Brain microvascular endothelial cell (primary cell): ENCODE measurements at regions not wholly inside any gene's neighbourhood (a gene's known extent, or its start where the extent isn't known, plus 50 kb on each side); places are given as distances from the start of the nearest gene placed in this dataset.
"Not testable (repeated sequence)": the region's sequence is repeated elsewhere in the genome, so short reads cannot be mapped to it uniquely, and the experiment has no call there.

Experiments used
- DNase-seq: peaks from one replicate; pipeline ENCODE4 v3.0.0-alpha.2; 2020
- H3K27ac ChIP-seq: fragments of 250-450 bp; sonication (Bioruptor Pico); 2 replicates; pipeline ENCODE4 v1.5.1; 2020; ENCODE audit warnings: mild to moderate bottlenecking, moderate library complexity
- H3K27me3 ChIP-seq: fragments of 250-450 bp; sonication (Bioruptor Pico); replicated peaks from 2 replicates; pipeline ENCODE4 v1.5.1; 2020; ENCODE audit warnings: mild to moderate bottlenecking
- H3K36me3 ChIP-seq: fragments of 250-450 bp; sonication (Bioruptor Pico); replicated peaks from 2 replicates; pipeline ENCODE4 v1.5.1; 2020; ENCODE audit warnings: mild to moderate bottlenecking
- H3K4me3 ChIP-seq: 2 replicates; pipeline ENCODE4 v1.5.1; 2011; ENCODE audit warnings: low read depth, mild to moderate bottlenecking, control low read depth, low read length, moderate library complexity
- CTCF ChIP-seq: IDR thresholded peaks from 2 replicates; pipeline ENCODE4 v1.5.1; 2011; ENCODE audit warnings: low read depth, mild to moderate bottlenecking, moderate library complexity, low read length, control low read depth, inconsistent platforms; ENCODE audit errors: missing control alignments
- in situ Hi-C: cut with HindIII; loops from 2 replicates; pipeline ENCODE4 v1.10.0; 2017; ENCODE audit warnings: low sequenced_read_pairs, low pct_ligation_motif_present

GRCh38 chr9:102225841-102226441, 487.5 kb upstream of the GRIN3A start:
- Histone ChIP-seq H3K36me3 (no peaks in the 10 kb centered on the region), H3K27ac (no peak overlapping the region), H3K4me3 (no peak overlapping the region), H3K27me3 (no peaks in the 10 kb centered on the region)
- peak; percentile 25 for DNase-seq
- no peak for TF ChIP-seq CTCF
- in situ Hi-C loops = no loop called here

- in situ Hi-C loops, DNase-seq, H3K27ac ChIP-seq, H3K4me3 ChIP-seq, H3K27me3 ChIP-seq, H3K36me3 ChIP-seq: not testable (repeated sequence)
Observed at GRCh38 chr9:102223320-102224136, 485.1 kb upstream of the GRIN3A start.

GRCh38 chr9:102209176-102209575, 470.7 kb upstream of the GRIN3A start:
- no peak overlapping the region for H3K27ac ChIP-seq
- no peaks in the 10 kb centered on the region for H3K27me3 ChIP-seq
- in situ Hi-C loops = no loop called here
- DNase-seq = no peak
- no peaks in the 10 kb centered on the region for H3K36me3 ChIP-seq
- TF ChIP-seq CTCF = no peak
- no peak overlapping the region for H3K4me3 ChIP-seq

- Histone ChIP-seq H3K4me3 (no peak overlapping the region), H3K27me3 (no peaks in the 10 kb centered on the region), H3K27ac (no peak overlapping the region), H3K36me3 (no peaks in the 10 kb centered on the region)
- DNase-seq = no peak
- in situ Hi-C loops = no loop called here
- TF ChIP-seq CTCF = no peak
Observed at GRCh38 chr9:102206432-102206831, 468.0 kb upstream of the GRIN3A start.

GRCh38 chr9:102205251-102205650, 466.8 kb upstream of the GRIN3A start:
- H3K27me3 ChIP-seq = no peaks in the 10 kb centered on the region
- H3K27ac ChIP-seq = no peak overlapping the region
- no peak for DNase-seq
- no peak for TF ChIP-seq CTCF
- in situ Hi-C loops = no loop called here
- no peaks in the 10 kb centered on the region for H3K36me3 ChIP-seq
- H3K4me3 ChIP-seq = no peak overlapping the region

GRCh38 chr9:102202126-102202525, 463.7 kb upstream of the GRIN3A start:
- no peak overlapping the region for H3K4me3 ChIP-seq
- no peaks in the 10 kb centered on the region for H3K27me3 ChIP-seq
- no peaks in the 10 kb centered on the region for H3K36me3 ChIP-seq
- in situ Hi-C loops = no loop called here
- no peak for DNase-seq
- TF ChIP-seq CTCF = no peak
- no peak overlapping the region for H3K27ac ChIP-seq
